Testis (tissue), 2 donors: ENCODE measurements at regions not wholly inside any gene's neighbourhood (a gene's known extent, or its start where the extent isn't known, plus 50 kb on each side); places are given as distances from the start of the nearest gene placed in this dataset.

Source experiments
- POLR2A ChIP-seq: fragments of 450-650 bp; IDR thresholded peaks from one replicate; pipeline ENCODE4 v1.6.1; 2017; ENCODE audit warnings: antibody characterized with exemption, mild to moderate bottlenecking, moderate library complexity
- TF ChIP-seq, protein P1 (sequence below), 3 experiments: fragments of 450-650 bp in 2 of 3; fragments of 200-600 bp in 1 of 3; sonication (generic) in 1 of 3; IDR thresholded peaks; one replicate each; pipeline ENCODE4 v1.5.1; 2016 to 2019; ENCODE audit warnings: antibody characterized with exemption in 3 of 3, mild to moderate bottlenecking in 2 of 3, moderate library complexity in 1 of 3

DNA sequence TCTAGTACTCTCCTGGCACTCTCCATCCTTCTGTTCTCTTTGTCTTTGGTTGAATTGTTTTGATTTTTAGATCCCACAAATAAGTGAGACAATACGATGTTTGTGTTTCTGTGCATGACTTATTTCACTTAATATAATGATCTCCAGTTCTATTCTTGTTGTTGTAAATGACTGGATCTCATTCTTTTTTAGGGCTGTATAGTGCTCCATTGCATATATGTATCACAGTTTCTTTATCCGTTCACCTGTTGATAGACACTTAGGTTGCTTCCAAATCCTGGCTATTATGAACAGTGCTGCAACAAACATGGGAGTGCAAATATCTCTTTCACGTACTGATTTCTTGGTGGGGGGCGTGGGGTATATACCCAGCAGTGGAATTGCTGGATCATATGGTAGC is 245.0 kb downstream of the ADCYAP1 start:
- TF ChIP-seq, protein P1, sequence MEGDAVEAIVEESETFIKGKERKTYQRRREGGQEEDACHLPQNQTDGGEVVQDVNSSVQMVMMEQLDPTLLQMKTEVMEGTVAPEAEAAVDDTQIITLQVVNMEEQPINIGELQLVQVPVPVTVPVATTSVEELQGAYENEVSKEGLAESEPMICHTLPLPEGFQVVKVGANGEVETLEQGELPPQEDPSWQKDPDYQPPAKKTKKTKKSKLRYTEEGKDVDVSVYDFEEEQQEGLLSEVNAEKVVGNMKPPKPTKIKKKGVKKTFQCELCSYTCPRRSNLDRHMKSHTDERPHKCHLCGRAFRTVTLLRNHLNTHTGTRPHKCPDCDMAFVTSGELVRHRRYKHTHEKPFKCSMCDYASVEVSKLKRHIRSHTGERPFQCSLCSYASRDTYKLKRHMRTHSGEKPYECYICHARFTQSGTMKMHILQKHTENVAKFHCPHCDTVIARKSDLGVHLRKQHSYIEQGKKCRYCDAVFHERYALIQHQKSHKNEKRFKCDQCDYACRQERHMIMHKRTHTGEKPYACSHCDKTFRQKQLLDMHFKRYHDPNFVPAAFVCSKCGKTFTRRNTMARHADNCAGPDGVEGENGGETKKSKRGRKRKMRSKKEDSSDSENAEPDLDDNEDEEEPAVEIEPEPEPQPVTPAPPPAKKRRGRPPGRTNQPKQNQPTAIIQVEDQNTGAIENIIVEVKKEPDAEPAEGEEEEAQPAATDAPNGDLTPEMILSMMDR (IDR thresholded peaks at IDR 0.05) = no peak
- TF ChIP-seq POLR2A = no peak
